ENCODE measurements at regions not wholly inside any gene's neighbourhood (a gene's known extent, or its start where the extent isn't known, plus 50 kb on each side); places are given as distances from the start of the nearest gene placed in this dataset.

DNA sequence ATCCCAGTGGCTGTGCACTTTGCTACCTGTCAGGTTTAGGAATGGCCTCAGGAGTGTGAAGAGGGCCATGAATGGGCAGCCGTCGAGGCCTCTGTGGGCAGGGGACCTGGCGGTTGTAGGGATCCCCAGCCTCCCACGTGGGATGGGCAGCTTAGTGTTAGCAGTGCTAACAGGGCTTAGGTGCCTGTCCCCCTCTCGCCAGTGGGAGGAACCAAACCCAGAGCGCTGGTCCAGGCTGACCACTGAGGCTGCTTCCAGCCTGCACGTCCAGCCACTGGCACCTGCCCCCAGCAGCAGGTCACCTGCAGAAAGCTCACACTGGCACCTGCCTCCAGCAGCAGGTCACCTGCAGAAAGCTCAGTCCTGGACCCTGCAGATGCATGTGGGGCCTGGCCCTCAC lies 162.2 kb upstream of the CIBAR2 start:
- Histone ChIP-seq H3K36me3 (ENCODE audit: control insufficient read depth in 1 of 2, insufficient read depth in 2 of 2, low read length in 2 of 2) (no peaks in the 10 kb centered on the region), H3K9ac (ENCODE audit: low read depth in 1 of 2, low read length in 2 of 2) (no peak overlapping the region), H3K4me3 (ENCODE audit: low read depth in 1 of 2, low read length in 2 of 2) (no peak overlapping the region), H3K27ac (ENCODE audit: low read depth, low read length) (no peak overlapping the region), H3K9me3 (ENCODE audit: control insufficient read depth in 1 of 2, low read length in 2 of 2) (no peaks in the 10 kb centered on the region), H3K4me1 (ENCODE audit: control insufficient read depth in 1 of 2, insufficient read depth in 2 of 2, low read length in 2 of 2) (no peaks in the 10 kb centered on the region), H3K27me3 (ENCODE audit: control insufficient read depth in 1 of 2, insufficient read depth in 2 of 2, low read length in 2 of 2) (peaks cover 0 to 4% of the 10 kb centered on the region in 2 donors)

GRCh38 chr16:85274924-85275323 lies 162.7 kb upstream of the CIBAR2 start:
- no peaks in the 10 kb centered on the region for H3K36me3 ChIP-seq (ENCODE audit: control insufficient read depth in 1 of 2, insufficient read depth in 2 of 2, low read length in 2 of 2)
- H3K27ac ChIP-seq (ENCODE audit: low read depth, low read length), result no peak overlapping the region
- peaks cover 0 to 4% of the 10 kb centered on the region in 2 donors for H3K27me3 ChIP-seq (ENCODE audit: control insufficient read depth in 1 of 2, insufficient read depth in 2 of 2, low read length in 2 of 2)
- no peaks in the 10 kb centered on the region for H3K9me3 ChIP-seq (ENCODE audit: control insufficient read depth in 1 of 2, low read length in 2 of 2)
- no peak overlapping the region for H3K9ac ChIP-seq (ENCODE audit: low read depth in 1 of 2, low read length in 2 of 2)
- no peak overlapping the region for H3K4me3 ChIP-seq (ENCODE audit: low read depth in 1 of 2, low read length in 2 of 2)
- no peaks in the 10 kb centered on the region for H3K4me1 ChIP-seq (ENCODE audit: control insufficient read depth in 1 of 2, insufficient read depth in 2 of 2, low read length in 2 of 2)

- Histone ChIP-seq H3K9me3 (ENCODE audit: control insufficient read depth in 1 of 2, low read length in 2 of 2) (no peaks in the 10 kb centered on the region), H3K4me1 (ENCODE audit: control insufficient read depth in 1 of 2, insufficient read depth in 2 of 2, low read length in 2 of 2) (no peaks in the 10 kb centered on the region), H3K4me3 (ENCODE audit: low read depth in 1 of 2, low read length in 2 of 2) (no peak overlapping the region), H3K27ac (ENCODE audit: low read depth, low read length) (no peak overlapping the region), H3K27me3 (ENCODE audit: control insufficient read depth in 1 of 2, insufficient read depth in 2 of 2, low read length in 2 of 2) (peaks cover 0 to 4% of the 10 kb centered on the region in 2 donors), H3K36me3 (ENCODE audit: control insufficient read depth in 1 of 2, insufficient read depth in 2 of 2, low read length in 2 of 2) (no peaks in the 10 kb centered on the region), H3K9ac (ENCODE audit: low read depth in 1 of 2, low read length in 2 of 2) (no peak overlapping the region)
Measured at GRCh38 chr16:85275533-85276249, 163.4 kb upstream of the CIBAR2 start.

DNA sequence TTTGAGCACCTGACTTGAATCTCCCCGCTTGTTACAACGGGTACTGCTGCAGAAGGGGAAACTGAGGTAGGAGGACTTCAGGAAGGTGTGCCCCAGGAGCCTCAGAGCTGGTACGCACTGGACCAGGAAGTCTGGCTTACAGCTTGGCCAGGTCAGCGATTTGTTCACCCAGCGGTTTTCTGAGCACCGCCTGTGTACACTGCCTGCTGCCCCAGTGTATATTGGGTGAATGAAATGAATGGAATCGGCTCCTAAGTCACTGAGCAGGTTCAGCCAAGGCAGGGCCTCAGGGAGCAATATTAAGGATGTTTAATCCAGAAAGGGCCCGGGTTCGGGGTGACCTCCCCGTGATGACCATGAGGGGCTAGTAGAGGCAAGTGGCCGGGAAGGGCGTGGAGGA lies 164.0 kb upstream of the CIBAR2 start:
- H3K27ac ChIP-seq (ENCODE audit: low read depth, low read length), result no peak overlapping the region
- H3K4me3 ChIP-seq (ENCODE audit: low read depth in 1 of 2, low read length in 2 of 2), result no peak overlapping the region
- H3K27me3 ChIP-seq (ENCODE audit: control insufficient read depth in 1 of 2, insufficient read depth in 2 of 2, low read length in 2 of 2), result peaks cover 0 to 4% of the 10 kb centered on the region in 2 donors
- H3K36me3 ChIP-seq (ENCODE audit: control insufficient read depth in 1 of 2, insufficient read depth in 2 of 2, low read length in 2 of 2), result no peaks in the 10 kb centered on the region
- H3K4me1 ChIP-seq (ENCODE audit: control insufficient read depth in 1 of 2, insufficient read depth in 2 of 2, low read length in 2 of 2), result no peaks in the 10 kb centered on the region
- H3K9ac ChIP-seq (ENCODE audit: low read depth in 1 of 2, low read length in 2 of 2), result no peak overlapping the region
- H3K9me3 ChIP-seq (ENCODE audit: control insufficient read depth in 1 of 2, low read length in 2 of 2), result no peaks in the 10 kb centered on the region

- Histone ChIP-seq H3K9ac (ENCODE audit: low read depth in 1 of 2, low read length in 2 of 2) (no peak overlapping the region), H3K4me1 (ENCODE audit: control insufficient read depth in 1 of 2, insufficient read depth in 2 of 2, low read length in 2 of 2) (no peaks in the 10 kb centered on the region), H3K36me3 (ENCODE audit: control insufficient read depth in 1 of 2, insufficient read depth in 2 of 2, low read length in 2 of 2) (no peaks in the 10 kb centered on the region), H3K9me3 (ENCODE audit: control insufficient read depth in 1 of 2, low read length in 2 of 2) (no peaks in the 10 kb centered on the region), H3K4me3 (ENCODE audit: low read depth in 1 of 2, low read length in 2 of 2) (no peak overlapping the region), H3K27ac (ENCODE audit: low read depth, low read length) (no peak overlapping the region), H3K27me3 (ENCODE audit: control insufficient read depth in 1 of 2, insufficient read depth in 2 of 2, low read length in 2 of 2) (peaks cover 0 to 4% of the 10 kb centered on the region in 2 donors)
Measured at GRCh38 chr16:85276721-85277120, 164.4 kb upstream of the CIBAR2 start.

GRCh38 chr16:85278839-85279238 lies 166.6 kb upstream of the CIBAR2 start:
- H3K9ac ChIP-seq (ENCODE audit: low read depth in 1 of 2, low read length in 2 of 2), result no peak overlapping the region

DNA sequence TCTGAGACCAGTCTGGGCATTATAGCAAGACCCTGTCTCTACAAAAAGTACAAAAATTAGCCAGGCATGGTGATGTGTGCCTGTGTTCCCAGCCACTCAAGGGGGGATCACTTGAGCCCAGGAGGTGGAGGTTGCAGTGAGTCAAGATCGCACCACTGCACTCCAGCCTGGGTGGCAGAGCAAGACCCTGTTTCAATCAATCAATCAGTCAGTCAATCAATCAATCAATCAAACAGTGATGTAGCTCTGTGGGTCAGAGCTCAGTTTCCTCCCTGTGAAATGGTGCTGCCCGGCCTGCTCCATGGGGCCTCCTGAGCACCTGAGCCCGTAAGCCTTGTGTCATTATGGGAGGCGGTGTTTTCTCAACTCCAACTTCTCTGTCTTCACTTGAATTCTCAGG lies 167.1 kb upstream of the CIBAR2 start:
- Histone ChIP-seq H3K9me3 (ENCODE audit: control insufficient read depth in 1 of 2, low read length in 2 of 2) (no peaks in the 10 kb centered on the region), H3K36me3 (ENCODE audit: control insufficient read depth in 1 of 2, insufficient read depth in 2 of 2, low read length in 2 of 2) (no peaks in the 10 kb centered on the region), H3K27me3 (ENCODE audit: control insufficient read depth in 1 of 2, insufficient read depth in 2 of 2, low read length in 2 of 2) (peaks cover 0 to 4% of the 10 kb centered on the region in 2 donors), H3K9ac (ENCODE audit: low read depth in 1 of 2, low read length in 2 of 2) (no peak overlapping the region), H3K4me3 (ENCODE audit: low read depth in 1 of 2, low read length in 2 of 2) (no peak overlapping the region), H3K4me1 (ENCODE audit: control insufficient read depth in 1 of 2, insufficient read depth in 2 of 2, low read length in 2 of 2) (no peaks in the 10 kb centered on the region), H3K27ac (ENCODE audit: low read depth, low read length) (no peak overlapping the region)

More at GRCh38 chr16:85278839-85279238, 166.6 kb upstream of the CIBAR2 start:
- H3K9me3 ChIP-seq (ENCODE audit: control insufficient read depth in 1 of 2, low read length in 2 of 2), result no peaks in the 10 kb centered on the region
- H3K4me1 ChIP-seq (ENCODE audit: control insufficient read depth in 1 of 2, insufficient read depth in 2 of 2, low read length in 2 of 2), result no peaks in the 10 kb centered on the region
- no peak overlapping the region for H3K27ac ChIP-seq (ENCODE audit: low read depth, low read length)
- H3K36me3 ChIP-seq (ENCODE audit: control insufficient read depth in 1 of 2, insufficient read depth in 2 of 2, low read length in 2 of 2), result no peaks in the 10 kb centered on the region
- peaks cover 0 to 4% of the 10 kb centered on the region in 2 donors for H3K27me3 ChIP-seq (ENCODE audit: control insufficient read depth in 1 of 2, insufficient read depth in 2 of 2, low read length in 2 of 2)
- no peak overlapping the region for H3K4me3 ChIP-seq (ENCODE audit: low read depth in 1 of 2, low read length in 2 of 2)

- Histone ChIP-seq H3K9ac (ENCODE audit: low read depth in 1 of 2, low read length in 2 of 2) (no peak overlapping the region), H3K4me3 (ENCODE audit: low read depth in 1 of 2, low read length in 2 of 2) (no peak overlapping the region), H3K4me1 (ENCODE audit: control insufficient read depth in 1 of 2, insufficient read depth in 2 of 2, low read length in 2 of 2) (no peaks in the 10 kb centered on the region), H3K36me3 (ENCODE audit: control insufficient read depth in 1 of 2, insufficient read depth in 2 of 2, low read length in 2 of 2) (no peaks in the 10 kb centered on the region), H3K27me3 (ENCODE audit: control insufficient read depth in 1 of 2, insufficient read depth in 2 of 2, low read length in 2 of 2) (peaks cover 0 to 4% of the 10 kb centered on the region in 2 donors), H3K27ac (ENCODE audit: low read depth, low read length) (no peak overlapping the region), H3K9me3 (ENCODE audit: control insufficient read depth in 1 of 2, low read length in 2 of 2) (no peaks in the 10 kb centered on the region)
Measured at GRCh38 chr16:85279825-85280545, 167.7 kb upstream of the CIBAR2 start.

DNA sequence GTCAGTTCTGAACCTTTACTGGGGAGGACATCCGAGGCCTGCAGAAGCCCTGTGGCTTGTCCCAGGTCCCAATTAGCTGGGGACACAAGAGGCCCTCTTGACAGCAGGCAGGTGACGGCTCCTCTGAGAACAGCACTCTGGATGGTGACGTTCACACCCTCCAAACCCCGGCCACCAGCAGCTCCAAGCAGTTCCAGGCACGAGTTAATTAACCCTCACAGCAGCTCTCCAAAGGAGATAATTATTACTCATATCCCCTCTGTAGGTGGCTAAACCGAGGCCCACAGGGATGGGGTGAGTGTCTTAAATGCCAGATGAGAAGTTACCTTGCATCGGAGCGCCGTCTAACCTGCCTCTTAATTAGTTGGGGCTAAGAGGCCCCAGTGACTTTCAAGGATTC lies 168.9 kb upstream of the CIBAR2 start:
- no peaks in the 10 kb centered on the region for H3K36me3 ChIP-seq (ENCODE audit: control insufficient read depth in 1 of 2, insufficient read depth in 2 of 2, low read length in 2 of 2)
- peaks cover 0 to 2% of the 10 kb centered on the region in 2 donors for H3K27me3 ChIP-seq (ENCODE audit: control insufficient read depth in 1 of 2, insufficient read depth in 2 of 2, low read length in 2 of 2)
- no peak overlapping the region for H3K9ac ChIP-seq (ENCODE audit: low read depth in 1 of 2, low read length in 2 of 2)
- no peak overlapping the region for H3K27ac ChIP-seq (ENCODE audit: low read depth, low read length)
- no peak overlapping the region for H3K4me3 ChIP-seq (ENCODE audit: low read depth in 1 of 2, low read length in 2 of 2)
- peaks cover 0 to 4% of the 10 kb centered on the region in 2 donors for H3K4me1 ChIP-seq (ENCODE audit: control insufficient read depth in 1 of 2, insufficient read depth in 2 of 2, low read length in 2 of 2)
- H3K9me3 ChIP-seq (ENCODE audit: control insufficient read depth in 1 of 2, low read length in 2 of 2), result no peaks in the 10 kb centered on the region

- Histone ChIP-seq H3K27ac (ENCODE audit: low read depth, low read length) (no peak overlapping the region), H3K4me1 (ENCODE audit: control insufficient read depth in 1 of 2, insufficient read depth in 2 of 2, low read length in 2 of 2) (peaks cover 0 to 9% of the 10 kb centered on the region in 2 donors), H3K36me3 (ENCODE audit: control insufficient read depth in 1 of 2, insufficient read depth in 2 of 2, low read length in 2 of 2) (no peaks in the 10 kb centered on the region), H3K9me3 (ENCODE audit: control insufficient read depth in 1 of 2, low read length in 2 of 2) (no peaks in the 10 kb centered on the region), H3K27me3 (ENCODE audit: control insufficient read depth in 1 of 2, insufficient read depth in 2 of 2, low read length in 2 of 2) (peaks cover 0 to 2% of the 10 kb centered on the region in 2 donors), H3K4me3 (ENCODE audit: low read depth in 1 of 2, low read length in 2 of 2) (no peak overlapping the region), H3K9ac (ENCODE audit: low read depth in 1 of 2, low read length in 2 of 2) (no peak overlapping the region)
Measured at GRCh38 chr16:85282842-85283241, 170.6 kb upstream of the CIBAR2 start.

All from duodenal mucosa (tissue), 2 donors.